SK-N-SH treated with all-trans-retinoic acid at 6 μM for 48 hours (cell line): ENCODE measurements at regions not wholly inside any gene's neighbourhood (a gene's known extent, or its start where the extent isn't known, plus 50 kb on each side); places are given as distances from the start of the nearest gene placed in this dataset.

Experiments used
- ARNTL ChIP-seq: fragments of 450-650 bp; formaldehyde crosslinking; IDR thresholded peaks from 2 replicates; pipeline ENCODE4 v1.5.0; 2020; ENCODE audit warnings: low read depth, mild to moderate bottlenecking, moderate library complexity, borderline replicate concordance
- ESRRG ChIP-seq: fragments of 250-450 bp; sonication (Bioruptor Pico); IDR thresholded peaks from 2 replicates; pipeline ENCODE4 v1.6.1; 2021; ENCODE audit warnings: mild to moderate bottlenecking
- ISL1 ChIP-seq: fragments of 250-450 bp; sonication (Bioruptor Pico); IDR thresholded peaks from 2 replicates; pipeline ENCODE4 v2.1.2; 2022; ENCODE audit warnings: mild to moderate bottlenecking, moderate library complexity
- RARB ChIP-seq: fragments of 250-450 bp; sonication (Bioruptor Pico); IDR thresholded peaks from 2 replicates; pipeline ENCODE4 v1.8.0; 2021; ENCODE audit warnings: mild to moderate bottlenecking, moderate library complexity
- TCF4 ChIP-seq: fragments of 250-450 bp; sonication (Bioruptor Pico); IDR thresholded peaks from 2 replicates; pipeline ENCODE4 v1.8.0; 2021; ENCODE audit warnings: mild to moderate bottlenecking, moderate library complexity, borderline replicate concordance
- TOX ChIP-seq: fragments of 250-450 bp; sonication (Bioruptor Pico); IDR thresholded peaks from 2 replicates; pipeline ENCODE4 v1.8.0; 2021; ENCODE audit warnings: mild to moderate bottlenecking, moderate library complexity, borderline replicate concordance
- TSHZ2 ChIP-seq: fragments of 250-450 bp; sonication (Bioruptor Pico); IDR thresholded peaks from 2 replicates; pipeline ENCODE4 v1.5.0; 2020; ENCODE audit warnings: mild to moderate bottlenecking, moderate library complexity
- ZFP3 ChIP-seq: fragments of 250-450 bp; sonication (Bioruptor Pico); IDR thresholded peaks from 2 replicates; pipeline ENCODE4 v1.5.0; 2020; ENCODE audit warnings: mild to moderate bottlenecking, moderate library complexity
- ZFP30 ChIP-seq: fragments of 450-650 bp; formaldehyde crosslinking; IDR thresholded peaks from 2 replicates; pipeline ENCODE4 v1.5.0; 2022; ENCODE audit warnings: mild to moderate bottlenecking, moderate library complexity
- TF ChIP-seq, protein P1 (sequence below): fragments of 250-450 bp; sonication (Bioruptor Pico); IDR thresholded peaks from 2 replicates; pipeline ENCODE4 v1.5.1; 2020; ENCODE audit warnings: low read depth, mild to moderate bottlenecking, moderate library complexity
- TF ChIP-seq, protein P2 (sequence below): fragments of 250-450 bp; sonication (Bioruptor Pico); IDR thresholded peaks from 2 replicates; pipeline ENCODE4 v1.5.1; 2021; ENCODE audit warnings: mild to moderate bottlenecking, moderate library complexity
- TF ChIP-seq, protein P3 (sequence below): fragments of 250-450 bp; sonication (Bioruptor Pico); IDR thresholded peaks from 2 replicates; pipeline ENCODE4 v1.8.0; 2020; ENCODE audit warnings: mild to moderate bottlenecking, moderate library complexity, borderline replicate concordance

- TF ChIP-seq ZFP30 (CRISPR knock-in tag) (no peak), TCF4 (CRISPR knock-in tag) (no peak), ARNTL (CRISPR knock-in tag) (no peak), TSHZ2 (CRISPR knock-in tag) (no peak), ISL1 (CRISPR knock-in tag) (no peak), ZFP3 (no peak), TOX (no peak), RARB (CRISPR knock-in tag) (no peak), ESRRG (CRISPR knock-in tag) (no peak)
- TF ChIP-seq, protein P1, sequence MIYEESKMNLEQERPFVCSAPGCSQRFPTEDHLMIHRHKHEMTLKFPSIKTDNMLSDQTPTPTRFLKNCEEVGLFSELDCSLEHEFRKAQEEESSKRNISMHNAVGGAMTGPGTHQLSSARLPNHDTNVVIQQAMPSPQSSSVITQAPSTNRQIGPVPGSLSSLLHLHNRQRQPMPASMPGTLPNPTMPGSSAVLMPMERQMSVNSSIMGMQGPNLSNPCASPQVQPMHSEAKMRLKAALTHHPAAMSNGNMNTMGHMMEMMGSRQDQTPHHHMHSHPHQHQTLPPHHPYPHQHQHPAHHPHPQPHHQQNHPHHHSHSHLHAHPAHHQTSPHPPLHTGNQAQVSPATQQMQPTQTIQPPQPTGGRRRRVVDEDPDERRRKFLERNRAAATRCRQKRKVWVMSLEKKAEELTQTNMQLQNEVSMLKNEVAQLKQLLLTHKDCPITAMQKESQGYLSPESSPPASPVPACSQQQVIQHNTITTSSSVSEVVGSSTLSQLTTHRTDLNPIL: no peak
- TF ChIP-seq, protein P2, sequence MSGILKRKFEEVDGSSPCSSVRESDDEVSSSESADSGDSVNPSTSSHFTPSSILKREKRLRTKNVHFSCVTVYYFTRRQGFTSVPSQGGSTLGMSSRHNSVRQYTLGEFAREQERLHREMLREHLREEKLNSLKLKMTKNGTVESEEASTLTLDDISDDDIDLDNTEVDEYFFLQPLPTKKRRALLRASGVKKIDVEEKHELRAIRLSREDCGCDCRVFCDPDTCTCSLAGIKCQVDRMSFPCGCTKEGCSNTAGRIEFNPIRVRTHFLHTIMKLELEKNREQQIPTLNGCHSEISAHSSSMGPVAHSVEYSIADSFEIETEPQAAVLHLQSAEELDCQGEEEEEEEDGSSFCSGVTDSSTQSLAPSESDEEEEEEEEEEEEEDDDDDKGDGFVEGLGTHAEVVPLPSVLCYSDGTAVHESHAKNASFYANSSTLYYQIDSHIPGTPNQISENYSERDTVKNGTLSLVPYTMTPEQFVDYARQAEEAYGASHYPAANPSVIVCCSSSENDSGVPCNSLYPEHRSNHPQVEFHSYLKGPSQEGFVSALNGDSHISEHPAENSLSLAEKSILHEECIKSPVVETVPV (CRISPR knock-in tag): no peak
- TF ChIP-seq, protein P3, sequence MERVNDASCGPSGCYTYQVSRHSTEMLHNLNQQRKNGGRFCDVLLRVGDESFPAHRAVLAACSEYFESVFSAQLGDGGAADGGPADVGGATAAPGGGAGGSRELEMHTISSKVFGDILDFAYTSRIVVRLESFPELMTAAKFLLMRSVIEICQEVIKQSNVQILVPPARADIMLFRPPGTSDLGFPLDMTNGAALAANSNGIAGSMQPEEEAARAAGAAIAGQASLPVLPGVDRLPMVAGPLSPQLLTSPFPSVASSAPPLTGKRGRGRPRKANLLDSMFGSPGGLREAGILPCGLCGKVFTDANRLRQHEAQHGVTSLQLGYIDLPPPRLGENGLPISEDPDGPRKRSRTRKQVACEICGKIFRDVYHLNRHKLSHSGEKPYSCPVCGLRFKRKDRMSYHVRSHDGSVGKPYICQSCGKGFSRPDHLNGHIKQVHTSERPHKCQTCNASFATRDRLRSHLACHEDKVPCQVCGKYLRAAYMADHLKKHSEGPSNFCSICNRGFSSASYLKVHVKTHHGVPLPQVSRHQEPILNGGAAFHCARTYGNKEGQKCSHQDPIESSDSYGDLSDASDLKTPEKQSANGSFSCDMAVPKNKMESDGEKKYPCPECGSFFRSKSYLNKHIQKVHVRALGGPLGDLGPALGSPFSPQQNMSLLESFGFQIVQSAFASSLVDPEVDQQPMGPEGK: no peak
These were observed 166.9 kb upstream of the OSR1 start for GRCh38 chr2:19525313-19525712.
